HEK293 (cell line): ENCODE measurements at regions not wholly inside any gene's neighbourhood (a gene's known extent, or its start where the extent isn't known, plus 50 kb on each side); places are given as distances from the start of the nearest gene placed in this dataset.

Experiments used
- CTCF ChIA-PET: fragments of 350-600 bp; formaldehyde crosslinking; extraction: SDS; loops from one replicate; lab custom pipeline; 2021; ENCODE audit warnings: antibody characterized with exemption; lab: Yijun Ruan, JAX
- POLR2A ChIA-PET: fragments of 300-600 bp; formaldehyde crosslinking; extraction: SDS; loops from one replicate; lab custom pipeline; 2020; ENCODE audit warnings: antibody characterized with exemption, inconsistent platforms; lab: Yijun Ruan, JAX
- H3K27ac ChIP-seq: fragments of 200-500 bp; sonication (Bioruptor generic); 2 replicates; pipeline ENCODE4 v1.5.1; 2014; ENCODE audit warnings: low read depth, low read length, control low read depth, inconsistent platforms; ENCODE audit errors: extremely low read depth
- H3K36me3 ChIP-seq, 2 experiments: fragments of 200-500 bp in 1 of 2; sonication (Bioruptor generic) in 1 of 2; 1 replicate in 1 of 2; 2 replicates in 1 of 2; pipeline ENCODE4 v1.5.1; 2014 to 2017; ENCODE audit warnings: inconsistent platforms in 2 of 2, low read length in 2 of 2; ENCODE audit not compliant: control insufficient read depth in 2 of 2, insufficient read depth in 1 of 2
- H3K4me1 ChIP-seq: fragments of 200-500 bp; sonication (Bioruptor generic); 2 replicates; pipeline ENCODE4 v1.5.1; 2014; ENCODE audit warnings: mild to moderate bottlenecking, low read length, inconsistent platforms; ENCODE audit not compliant: control insufficient read depth, insufficient read depth
- H3K4me3 ChIP-seq: 2 replicates; pipeline ENCODE4 v1.5.1; 2011; ENCODE audit warnings: low read depth, mild to moderate bottlenecking, control low read depth, low read length, moderate library complexity
- H3K9me3 ChIP-seq: fragments of 200-500 bp; sonication (Bioruptor generic); 2 replicates; pipeline ENCODE4 v1.5.1; 2014; ENCODE audit warnings: low read depth, low read length, inconsistent platforms; ENCODE audit not compliant: control insufficient read depth, insufficient read depth
- BCL11A ChIP-seq: fragments of 450-650 bp; formaldehyde crosslinking; IDR thresholded peaks from 2 replicates; pipeline ENCODE4 v1.5.1; 2016; ENCODE audit warnings: low read depth, missing biosample characterization, missing genetic modification characterization
- HIC1 ChIP-seq: fragments of 450-650 bp; formaldehyde crosslinking; IDR thresholded peaks from 2 replicates; pipeline ENCODE4 v1.5.1; 2016; ENCODE audit warnings: missing biosample characterization, missing genetic modification characterization
- KLF9 ChIP-seq: fragments of 450-650 bp; formaldehyde crosslinking; IDR thresholded peaks from 2 replicates; pipeline ENCODE4 v1.5.1; 2016; ENCODE audit warnings: missing biosample characterization, missing genetic modification characterization, low read depth
- REPIN1 ChIP-seq: fragments of 450-650 bp; formaldehyde crosslinking; IDR thresholded peaks from 2 replicates; pipeline ENCODE4 v1.5.1; 2017; ENCODE audit warnings: missing biosample characterization, missing genetic modification characterization, low read depth
- TRIM28 ChIP-seq: IDR thresholded peaks from 2 replicates; pipeline ENCODE4 v1.6.1; 2011; ENCODE audit warnings: low read length, control low read depth, borderline replicate concordance
- ZFP37 ChIP-seq: fragments of 450-650 bp; formaldehyde crosslinking; IDR thresholded peaks from 2 replicates; pipeline ENCODE4 v1.5.1; 2016; ENCODE audit warnings: missing biosample characterization, missing genetic modification characterization
- ZNF146 ChIP-seq: fragments of 450-650 bp; formaldehyde crosslinking; IDR thresholded peaks from 2 replicates; pipeline ENCODE4 v1.5.1; 2016; ENCODE audit warnings: missing biosample characterization, missing genetic modification characterization
- ZNF202 ChIP-seq: fragments of 450-650 bp; formaldehyde crosslinking; IDR thresholded peaks from 2 replicates; pipeline ENCODE4 v1.5.1; 2016; ENCODE audit warnings: missing biosample characterization, missing genetic modification characterization, borderline replicate concordance
- ZNF335 ChIP-seq: fragments of 450-650 bp; formaldehyde crosslinking; conservative IDR thresholded peaks from 2 replicates; pipeline ENCODE4 v1.5.1; 2016; ENCODE audit warnings: missing biosample characterization, missing genetic modification characterization
- ZNF518A ChIP-seq: fragments of 450-650 bp; formaldehyde crosslinking; conservative IDR thresholded peaks from 2 replicates; pipeline ENCODE4 v1.5.1; 2016; ENCODE audit warnings: low read depth, missing biosample characterization, missing genetic modification characterization
- ZNF600 ChIP-seq: fragments of 450-650 bp; formaldehyde crosslinking; IDR thresholded peaks from 2 replicates; pipeline ENCODE4 v1.5.1; 2016; ENCODE audit warnings: missing biosample characterization, missing genetic modification characterization
- ZNF677 ChIP-seq: fragments of 450-650 bp; IDR thresholded peaks from 2 replicates; pipeline ENCODE4 v1.5.0; 2018; ENCODE audit warnings: missing biosample characterization, mild to moderate bottlenecking, missing genetic modification characterization, moderate library complexity
- ZNF776 ChIP-seq: fragments of 450-650 bp; formaldehyde crosslinking; IDR thresholded peaks from 2 replicates; pipeline ENCODE4 v1.5.0; 2017; ENCODE audit warnings: missing biosample characterization, missing genetic modification characterization, borderline replicate concordance
- ZNF792 ChIP-seq: fragments of 450-650 bp; formaldehyde crosslinking; IDR thresholded peaks from 2 replicates; pipeline ENCODE4 v1.5.1; 2016; ENCODE audit warnings: missing biosample characterization, missing genetic modification characterization
- ZNF830 ChIP-seq: fragments of 450-650 bp; IDR thresholded peaks from 2 replicates; pipeline ENCODE4 v1.5.0; 2018; ENCODE audit warnings: missing biosample characterization, missing genetic modification characterization, low read depth, mild to moderate bottlenecking, moderate library complexity
- TF ChIP-seq, protein P1 (sequence below): fragments of 450-650 bp; formaldehyde crosslinking; IDR thresholded peaks from 2 replicates; pipeline ENCODE4 v1.5.1; 2017; ENCODE audit warnings: missing biosample characterization, missing genetic modification characterization
- TF ChIP-seq, protein P2 (sequence below): fragments of 450-650 bp; formaldehyde crosslinking; IDR thresholded peaks from 2 replicates; pipeline ENCODE4 v1.5.1; 2016; ENCODE audit warnings: missing biosample characterization, missing genetic modification characterization
- TF ChIP-seq, protein P3 (sequence below): fragments of 450-650 bp; formaldehyde crosslinking; IDR thresholded peaks from 2 replicates; pipeline ENCODE4 v1.5.1; 2016; ENCODE audit warnings: missing biosample characterization, missing genetic modification characterization, borderline replicate concordance

DNA sequence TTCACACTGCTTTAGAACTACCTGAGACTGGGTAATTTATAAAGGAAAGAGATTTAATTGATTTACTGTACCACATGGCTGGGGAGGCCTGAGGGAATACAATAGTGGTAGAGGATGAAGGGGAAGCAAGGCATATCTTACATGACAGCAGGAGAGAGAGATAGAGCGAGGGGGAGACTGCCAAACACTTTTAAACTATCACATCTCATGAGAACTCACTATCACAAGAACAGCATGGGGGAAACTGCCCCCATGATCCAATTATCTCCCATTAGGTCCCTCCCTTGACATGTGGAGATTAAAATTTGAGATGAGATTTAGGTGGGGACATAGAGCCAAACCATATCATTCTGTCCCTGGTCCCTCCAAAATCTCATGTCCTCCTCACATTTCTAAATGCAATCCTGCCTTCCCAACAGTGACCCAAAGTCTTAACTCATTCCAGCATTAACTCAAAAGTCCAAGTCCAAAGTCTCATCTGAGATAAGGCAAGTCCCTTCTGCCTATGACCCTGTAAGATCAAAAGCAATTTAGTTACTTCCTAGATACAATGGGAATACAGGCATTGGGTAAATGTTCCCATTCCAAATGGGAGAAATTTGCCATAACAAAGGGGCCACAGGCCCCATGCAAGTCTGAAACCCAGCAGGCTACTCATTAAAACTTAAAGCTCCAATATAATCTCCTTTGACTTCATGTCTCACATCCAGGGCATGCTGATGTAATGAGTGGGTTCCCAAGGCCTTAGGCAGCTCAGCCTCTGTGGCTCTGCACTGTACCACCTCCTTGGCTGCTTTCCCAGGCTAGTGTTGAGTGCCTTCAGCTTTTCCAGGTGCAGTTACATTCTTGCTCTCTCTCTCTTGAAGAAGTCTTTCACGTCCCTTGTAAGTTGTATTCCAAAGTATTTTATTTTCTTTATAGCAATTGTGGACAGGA is 481.7 kb upstream of the TGFBR2 start (continued):
- TF ChIP-seq ZNF202 (tag by site-specific recombination), result no peak
- TF ChIP-seq, protein P1, sequence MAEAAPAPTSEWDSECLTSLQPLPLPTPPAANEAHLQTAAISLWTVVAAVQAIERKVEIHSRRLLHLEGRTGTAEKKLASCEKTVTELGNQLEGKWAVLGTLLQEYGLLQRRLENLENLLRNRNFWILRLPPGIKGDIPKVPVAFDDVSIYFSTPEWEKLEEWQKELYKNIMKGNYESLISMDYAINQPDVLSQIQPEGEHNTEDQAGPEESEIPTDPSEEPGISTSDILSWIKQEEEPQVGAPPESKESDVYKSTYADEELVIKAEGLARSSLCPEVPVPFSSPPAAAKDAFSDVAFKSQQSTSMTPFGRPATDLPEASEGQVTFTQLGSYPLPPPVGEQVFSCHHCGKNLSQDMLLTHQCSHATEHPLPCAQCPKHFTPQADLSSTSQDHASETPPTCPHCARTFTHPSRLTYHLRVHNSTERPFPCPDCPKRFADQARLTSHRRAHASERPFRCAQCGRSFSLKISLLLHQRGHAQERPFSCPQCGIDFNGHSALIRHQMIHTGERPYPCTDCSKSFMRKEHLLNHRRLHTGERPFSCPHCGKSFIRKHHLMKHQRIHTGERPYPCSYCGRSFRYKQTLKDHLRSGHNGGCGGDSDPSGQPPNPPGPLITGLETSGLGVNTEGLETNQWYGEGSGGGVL (tag by site-specific recombination), result no peak
- no peak for TF ChIP-seq ZNF146 (tag by site-specific recombination)
- TF ChIP-seq, protein P2, sequence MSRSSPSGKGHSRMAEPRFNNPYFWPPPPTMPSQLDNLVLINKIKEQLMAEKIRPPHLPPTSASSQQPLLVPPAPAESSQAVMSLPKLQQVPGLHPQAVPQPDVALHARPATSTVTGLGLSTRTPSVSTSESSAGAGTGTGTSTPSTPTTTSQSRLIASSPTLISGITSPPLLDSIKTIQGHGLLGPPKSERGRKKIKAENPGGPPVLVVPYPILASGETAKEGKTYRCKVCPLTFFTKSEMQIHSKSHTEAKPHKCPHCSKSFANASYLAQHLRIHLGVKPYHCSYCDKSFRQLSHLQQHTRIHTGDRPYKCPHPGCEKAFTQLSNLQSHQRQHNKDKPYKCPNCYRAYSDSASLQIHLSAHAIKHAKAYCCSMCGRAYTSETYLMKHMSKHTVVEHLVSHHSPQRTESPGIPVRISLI, result no peak
- TF ChIP-seq ZNF792 (tag by site-specific recombination), result no peak
- no peak for TF ChIP-seq ZNF677 (tag by site-specific recombination)
- TF ChIP-seq HIC1 (tag by site-specific recombination), result no peak
- no peak for TF ChIP-seq REPIN1 (tag by site-specific recombination)
- TF ChIP-seq ZNF335 (tag by site-specific recombination), result peak; percentile 36; the same call in 1 of the 2 replicates
- TF ChIP-seq ZNF518A (tag by site-specific recombination), result no peak
- no peak for TF ChIP-seq ZNF830 (tag by site-specific recombination)

- Histone ChIP-seq H3K4me1 (no peaks in the 10 kb centered on the region), H3K27ac (no peak overlapping the region), H3K4me3 (no peak overlapping the region), H3K36me3 (no peaks in the 10 kb centered on the region), H3K9me3 (no peaks in the 10 kb centered on the region)
- TF ChIP-seq KLF9 (tag by site-specific recombination), result no peak
- TF ChIP-seq, protein P3, sequence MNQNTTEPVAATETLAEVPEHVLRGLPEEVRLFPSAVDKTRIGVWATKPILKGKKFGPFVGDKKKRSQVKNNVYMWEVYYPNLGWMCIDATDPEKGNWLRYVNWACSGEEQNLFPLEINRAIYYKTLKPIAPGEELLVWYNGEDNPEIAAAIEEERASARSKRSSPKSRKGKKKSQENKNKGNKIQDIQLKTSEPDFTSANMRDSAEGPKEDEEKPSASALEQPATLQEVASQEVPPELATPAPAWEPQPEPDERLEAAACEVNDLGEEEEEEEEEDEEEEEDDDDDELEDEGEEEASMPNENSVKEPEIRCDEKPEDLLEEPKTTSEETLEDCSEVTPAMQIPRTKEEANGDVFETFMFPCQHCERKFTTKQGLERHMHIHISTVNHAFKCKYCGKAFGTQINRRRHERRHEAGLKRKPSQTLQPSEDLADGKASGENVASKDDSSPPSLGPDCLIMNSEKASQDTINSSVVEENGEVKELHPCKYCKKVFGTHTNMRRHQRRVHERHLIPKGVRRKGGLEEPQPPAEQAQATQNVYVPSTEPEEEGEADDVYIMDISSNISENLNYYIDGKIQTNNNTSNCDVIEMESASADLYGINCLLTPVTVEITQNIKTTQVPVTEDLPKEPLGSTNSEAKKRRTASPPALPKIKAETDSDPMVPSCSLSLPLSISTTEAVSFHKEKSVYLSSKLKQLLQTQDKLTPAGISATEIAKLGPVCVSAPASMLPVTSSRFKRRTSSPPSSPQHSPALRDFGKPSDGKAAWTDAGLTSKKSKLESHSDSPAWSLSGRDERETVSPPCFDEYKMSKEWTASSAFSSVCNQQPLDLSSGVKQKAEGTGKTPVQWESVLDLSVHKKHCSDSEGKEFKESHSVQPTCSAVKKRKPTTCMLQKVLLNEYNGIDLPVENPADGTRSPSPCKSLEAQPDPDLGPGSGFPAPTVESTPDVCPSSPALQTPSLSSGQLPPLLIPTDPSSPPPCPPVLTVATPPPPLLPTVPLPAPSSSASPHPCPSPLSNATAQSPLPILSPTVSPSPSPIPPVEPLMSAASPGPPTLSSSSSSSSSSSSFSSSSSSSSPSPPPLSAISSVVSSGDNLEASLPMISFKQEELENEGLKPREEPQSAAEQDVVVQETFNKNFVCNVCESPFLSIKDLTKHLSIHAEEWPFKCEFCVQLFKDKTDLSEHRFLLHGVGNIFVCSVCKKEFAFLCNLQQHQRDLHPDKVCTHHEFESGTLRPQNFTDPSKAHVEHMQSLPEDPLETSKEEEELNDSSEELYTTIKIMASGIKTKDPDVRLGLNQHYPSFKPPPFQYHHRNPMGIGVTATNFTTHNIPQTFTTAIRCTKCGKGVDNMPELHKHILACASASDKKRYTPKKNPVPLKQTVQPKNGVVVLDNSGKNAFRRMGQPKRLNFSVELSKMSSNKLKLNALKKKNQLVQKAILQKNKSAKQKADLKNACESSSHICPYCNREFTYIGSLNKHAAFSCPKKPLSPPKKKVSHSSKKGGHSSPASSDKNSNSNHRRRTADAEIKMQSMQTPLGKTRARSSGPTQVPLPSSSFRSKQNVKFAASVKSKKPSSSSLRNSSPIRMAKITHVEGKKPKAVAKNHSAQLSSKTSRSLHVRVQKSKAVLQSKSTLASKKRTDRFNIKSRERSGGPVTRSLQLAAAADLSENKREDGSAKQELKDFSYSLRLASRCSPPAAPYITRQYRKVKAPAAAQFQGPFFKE (tag by site-specific recombination), result no peak
- TF ChIP-seq ZFP37, result no peak
- TF ChIP-seq TRIM28, result no peak
- TF ChIP-seq BCL11A (tag by site-specific recombination), result no peak
- no peak for TF ChIP-seq ZNF776 (tag by site-specific recombination)
- no peak for TF ChIP-seq ZNF600 (tag by site-specific recombination)
- POLR2A ChIA-PET, result no interaction called here
- CTCF ChIA-PET, result interaction anchor here (1.1 to 1.2 kb wide), 2 partner anchors 16 to 87 kb away, joined by 3 read pairs; no protein-coding TSS in a partner anchor
These were observed 476.6 kb upstream of the TGFBR2 start for GRCh38 chr3:30129765-30130164.
